DLD1 (cell line): ENCODE measurements at regions not wholly inside any gene's neighbourhood (a gene's known extent, or its start where the extent isn't known, plus 50 kb on each side); places are given as distances from the start of the nearest gene placed in this dataset.
"Not testable (repeated sequence)": the region's sequence is repeated elsewhere in the genome, so short reads cannot be mapped to it uniquely, and the experiment has no call there.

Experiments used
- in situ Hi-C: cut with HindIII; loops from 2 replicates; pipeline ENCODE4 v1.10.0; 2017; ENCODE audit warnings: low sequenced_read_pairs

DNA sequence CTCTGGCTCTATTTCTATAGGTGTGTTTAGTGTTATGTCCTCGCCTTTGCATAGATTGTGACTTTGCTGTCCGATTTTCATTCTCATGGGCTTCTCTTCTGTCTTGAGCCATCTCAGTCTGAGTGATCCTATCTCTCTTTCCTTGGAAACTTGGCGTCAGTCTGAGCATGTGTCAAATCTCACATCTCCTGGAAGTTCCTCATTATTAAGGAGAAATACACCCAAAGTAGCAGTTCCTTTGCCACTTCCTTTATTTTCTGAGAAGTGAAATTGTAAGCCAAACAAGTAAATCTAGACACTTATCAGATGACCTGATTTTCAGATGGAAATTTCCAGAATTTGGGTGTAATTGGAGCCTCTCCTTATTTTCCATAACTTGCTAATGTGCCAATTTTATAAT, 126.9 kb upstream of the ANKH start:
- in situ Hi-C loops, result no loop called here

DNA sequence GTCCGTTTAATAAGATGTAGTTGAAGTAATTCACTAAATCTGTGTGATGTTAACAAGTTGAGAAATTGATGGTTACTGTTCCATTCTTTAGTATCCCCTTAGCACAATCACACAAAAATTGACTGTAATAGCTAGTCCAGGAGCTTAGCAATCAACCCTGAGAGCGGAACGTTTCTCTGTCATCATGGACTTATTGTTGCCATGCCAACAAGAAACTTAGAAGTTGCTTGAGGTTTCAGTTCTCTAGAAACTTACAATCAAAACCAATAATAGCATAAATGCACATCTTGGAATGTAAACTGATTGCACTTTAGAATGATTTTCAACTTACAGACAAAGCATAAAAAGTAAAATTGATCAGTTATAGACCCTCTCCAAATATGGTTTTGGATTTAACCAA, 125.4 kb upstream of the ANKH start:
- in situ Hi-C loops, result no loop called here

DNA sequence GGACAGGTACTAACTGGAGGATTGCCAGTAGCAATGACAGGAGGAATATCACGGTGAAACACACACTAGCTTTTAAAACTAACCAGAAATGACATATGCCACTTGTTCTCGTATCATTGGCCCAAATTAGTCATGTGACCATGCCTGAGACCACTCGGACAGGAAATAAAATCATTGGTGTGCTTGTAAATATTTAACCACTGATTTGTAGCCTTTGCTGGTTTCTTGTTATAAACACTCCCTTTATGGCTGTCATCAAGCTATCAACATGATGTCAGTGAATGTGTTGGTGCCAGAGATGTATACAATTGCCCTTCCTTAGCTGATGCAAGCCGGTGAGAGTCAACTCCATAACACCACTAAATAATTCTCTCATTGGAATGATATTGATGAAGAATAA, 123.7 kb upstream of the ANKH start:
- in situ Hi-C loops, result no loop called here

DNA sequence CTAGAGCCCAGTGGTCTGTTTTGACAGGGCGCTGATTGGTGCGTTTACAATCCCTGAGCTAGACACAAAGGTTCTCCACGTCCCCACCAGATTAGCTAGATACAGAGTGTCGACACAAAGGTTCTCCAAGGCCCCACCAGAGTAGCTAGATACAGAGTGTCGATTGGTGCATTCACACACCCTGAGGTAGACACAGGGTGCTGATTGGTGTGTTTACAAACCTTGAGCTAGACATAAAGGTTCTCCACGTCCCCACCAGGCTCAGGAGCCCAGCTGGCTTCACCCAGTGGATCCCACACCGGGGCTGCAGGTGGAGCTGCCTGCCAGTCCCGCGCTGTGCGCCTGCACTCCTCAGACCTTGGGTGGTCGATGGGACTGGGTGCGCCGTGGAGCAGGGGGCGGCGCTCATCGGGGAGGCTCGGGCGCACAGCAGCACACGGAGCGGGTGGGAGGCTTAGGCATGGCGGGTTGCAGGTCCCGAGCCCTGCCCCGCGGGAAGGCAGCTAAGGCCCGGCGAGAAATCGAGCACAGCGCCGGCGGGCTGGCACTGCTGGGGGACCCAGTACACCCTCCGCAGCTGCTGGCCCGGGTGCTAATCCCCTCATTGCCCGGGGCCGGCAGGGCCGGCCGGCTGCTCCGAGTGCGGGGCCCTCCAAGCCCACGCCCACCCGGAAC, 122.0 kb upstream of the ANKH start:
- in situ Hi-C loops, result not testable (repeated sequence)

- in situ Hi-C loops, result not testable (repeated sequence)
Measured at GRCh38 chr5:14992751-14993458, 121.3 kb upstream of the ANKH start.

- in situ Hi-C loops, result no loop called here
Measured at GRCh38 chr5:14988223-14988622, 116.6 kb upstream of the ANKH start.

DNA sequence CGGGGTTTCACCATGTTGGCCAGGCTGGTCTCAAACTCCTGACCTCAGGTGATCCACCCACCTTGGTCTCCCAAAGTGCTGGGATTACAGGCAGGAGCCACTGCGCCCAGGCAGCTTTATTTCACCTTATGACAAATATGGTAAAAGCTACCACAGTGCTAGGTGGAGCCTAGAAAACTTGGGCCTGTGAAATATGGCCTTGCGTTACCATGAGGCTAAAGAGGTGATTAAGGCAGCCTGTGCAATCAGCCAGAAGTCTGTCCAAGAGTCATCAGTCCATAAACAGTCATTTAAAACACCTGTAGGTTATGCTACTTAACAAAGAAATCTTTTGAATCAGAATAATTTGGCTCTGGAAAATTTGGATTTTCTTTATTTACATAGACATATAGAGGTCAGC, 114.8 kb upstream of the ANKH start:
- in situ Hi-C loops, result no loop called here

- in situ Hi-C loops, result loop anchor here (5.0 kb wide), 1 partner anchor 47 kb away; no protein-coding TSS in a partner anchor
Measured at GRCh38 chr5:14983666-14984441, 112.3 kb upstream of the ANKH start.

- in situ Hi-C loops, result loop anchor here (5.0 kb wide), 1 partner anchor 43 kb away; no protein-coding TSS in a partner anchor
Measured at GRCh38 chr5:14980698-14981097, 109.1 kb upstream of the ANKH start.

DNA sequence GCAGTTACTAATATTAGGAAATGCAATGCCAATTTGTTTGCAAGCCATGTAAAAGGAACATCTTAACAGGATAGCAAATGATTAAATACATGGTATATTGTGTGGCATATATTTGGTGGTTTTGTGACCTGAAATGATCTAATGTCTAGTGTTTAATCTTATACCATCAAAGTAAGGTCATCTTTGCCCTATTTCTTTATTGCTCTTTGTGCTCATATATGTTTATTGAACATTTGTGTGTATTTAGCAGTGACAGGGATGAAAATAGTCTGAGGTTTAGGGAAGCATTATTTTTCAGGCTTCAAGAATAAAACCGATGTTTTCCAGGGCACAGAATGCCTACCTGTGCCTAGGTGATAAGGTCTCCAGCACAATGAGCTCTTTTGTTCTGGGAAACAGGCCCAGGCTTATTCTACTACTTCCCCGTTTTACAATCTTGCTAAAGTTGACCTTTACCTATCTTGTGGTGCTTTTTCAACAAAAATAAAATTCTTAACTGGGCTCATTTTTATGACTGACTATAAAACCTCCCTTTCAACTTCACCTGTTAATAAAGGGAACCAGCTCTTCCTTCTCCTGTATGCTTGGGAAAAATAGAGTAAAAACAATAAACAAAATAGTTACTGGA, 105.6 kb upstream of the ANKH start:
- in situ Hi-C loops, result no loop called here

GRCh38 chr5:14976486-14976885, 104.9 kb upstream of the ANKH start:
- in situ Hi-C loops, result no loop called here

- in situ Hi-C loops, result no loop called here
Measured at GRCh38 chr5:14971873-14972272, 100.3 kb upstream of the ANKH start.

DNA sequence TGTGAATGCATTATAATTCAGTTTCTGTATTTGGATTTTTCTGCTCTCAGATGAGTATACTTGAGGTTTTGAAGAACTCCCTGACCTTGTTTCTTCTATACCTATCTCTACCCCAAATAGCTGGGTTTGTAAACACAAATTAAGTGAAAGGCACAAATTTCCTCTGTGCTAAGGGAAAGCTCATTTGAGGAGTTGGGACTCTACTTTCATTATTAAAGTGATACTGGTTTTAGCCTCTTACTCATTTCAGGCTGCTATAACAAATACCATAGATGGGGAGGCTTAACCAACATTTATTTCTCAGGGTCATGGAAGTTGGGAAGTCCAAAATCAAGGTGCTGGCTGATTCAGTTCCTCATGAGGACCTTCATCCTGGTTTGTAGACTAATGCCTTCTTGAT, 97.2 kb upstream of the ANKH start:
- in situ Hi-C loops, result no loop called here

- in situ Hi-C loops, result no loop called here
Measured at GRCh38 chr5:14967166-14967565, 95.6 kb upstream of the ANKH start.

DNA sequence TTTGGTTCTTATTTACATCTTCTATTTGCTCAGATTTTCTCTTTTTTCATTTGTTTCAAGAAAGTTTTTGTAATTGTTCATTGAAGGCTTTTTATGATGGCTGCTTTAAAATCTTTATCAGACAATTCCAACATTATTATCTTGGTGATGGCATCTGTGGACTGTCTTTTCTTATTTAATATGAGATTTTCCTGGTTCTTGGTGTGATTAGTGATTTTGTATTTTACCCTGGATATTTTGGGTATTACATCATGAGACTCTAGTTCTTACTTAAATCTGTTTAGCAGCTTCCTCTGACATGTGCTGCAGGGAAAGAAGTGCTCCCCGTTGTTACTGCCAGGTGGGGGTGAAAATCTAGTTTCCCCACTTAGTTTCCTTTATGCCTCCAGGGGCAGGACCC, 94.2 kb upstream of the ANKH start:
- in situ Hi-C loops, result no loop called here

GRCh38 chr5:14962604-14963003, 91.0 kb upstream of the ANKH start:
- in situ Hi-C loops, result no loop called here

DNA sequence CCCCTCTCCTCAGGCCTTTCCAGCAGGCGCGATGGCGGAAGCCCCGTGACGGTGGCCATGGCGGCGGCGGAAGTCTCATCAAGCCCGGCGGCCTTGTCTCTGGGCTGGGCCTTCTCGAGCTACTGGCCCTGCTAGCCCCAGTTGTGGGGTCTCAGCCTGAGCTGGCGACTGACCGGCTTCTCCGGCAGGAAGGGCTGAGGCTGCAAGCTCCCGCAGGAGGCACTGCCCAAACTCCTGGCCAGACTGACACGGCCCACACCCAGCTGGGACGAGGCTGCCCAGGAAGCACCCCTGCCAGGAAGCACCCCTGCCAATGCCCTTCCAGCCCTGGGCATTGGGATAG, 88.5 kb upstream of the ANKH start:
- in situ Hi-C loops, result no loop called here

DNA sequence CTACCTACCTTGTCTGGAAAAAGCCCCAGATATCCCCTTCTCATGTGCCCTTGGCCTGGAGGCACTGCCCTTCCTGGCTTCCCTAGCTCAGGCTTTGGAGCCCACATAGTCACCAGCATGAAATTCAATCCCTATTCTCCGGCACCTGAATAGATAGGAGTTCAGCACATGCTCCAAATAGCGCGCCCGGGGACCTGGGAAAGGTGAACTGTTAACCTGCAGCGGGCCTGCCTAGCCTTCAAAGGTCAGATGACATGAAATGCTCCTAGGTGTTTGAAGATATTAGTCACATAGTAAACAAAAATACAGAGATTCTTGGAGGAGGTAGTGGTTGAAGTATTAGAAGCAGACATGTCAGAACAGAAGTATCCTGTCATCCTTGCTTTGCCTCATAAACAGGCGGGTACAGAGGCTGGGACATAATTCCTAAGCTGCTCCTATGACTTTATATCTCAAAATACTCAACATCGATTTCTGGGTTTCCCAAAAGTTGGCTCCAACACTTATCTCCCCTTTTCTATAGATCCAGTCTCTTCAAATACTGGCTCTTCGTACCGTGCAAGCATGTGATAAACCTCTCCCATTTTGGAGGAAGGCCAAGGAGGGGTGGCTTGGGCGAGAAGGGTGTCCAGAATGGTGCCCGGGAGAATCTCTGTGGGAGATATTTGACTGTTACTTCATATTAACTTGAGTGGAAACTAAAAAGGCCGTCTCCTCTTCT, 88.0 kb upstream of the ANKH start:
- in situ Hi-C loops, result no loop called here

GRCh38 chr5:14958188-14958587, 86.6 kb upstream of the ANKH start:
- in situ Hi-C loops, result no loop called here

- in situ Hi-C loops, result no loop called here
Measured at GRCh38 chr5:14956423-14957046, 85.0 kb upstream of the ANKH start.
